ENCODE measurements at regions not wholly inside any gene's neighbourhood (a gene's known extent, or its start where the extent isn't known, plus 50 kb on each side); places are given as distances from the start of the nearest gene placed in this dataset.

GRCh38 chr3:5735896-5736295 is 548.4 kb downstream of the EDEM1 start:
- DNase-seq (ENCODE audit: low spot score) (no peak), ATAC-seq (ENCODE audit: insufficient number of reproducible peaks, low FRiP score, low read depth) (no peak)
- Histone ChIP-seq H3K27ac (no peak overlapping the region), H3K27me3 (replicated peaks; ENCODE audit: insufficient read depth) (no peaks in the 10 kb centered on the region), H3K4me1 (ENCODE audit: control insufficient read depth in 1 of 2, low read depth in 2 of 2) (no peaks in the 10 kb centered on the region), H3K36me3 (no peaks in the 10 kb centered on the region), H3K4me3 (no peak overlapping the region), H3K9me3 (no peaks in the 10 kb centered on the region)
- no peak for TF ChIP-seq CTCF (IDR thresholded peaks at IDR 0.05)

GRCh38 chr3:5739299-5739935 is 551.9 kb downstream of the EDEM1 start:
- DNase-seq (ENCODE audit: low spot score), result no peak
- no peaks in the 10 kb centered on the region for H3K9me3 ChIP-seq
- H3K4me3 ChIP-seq, result no peak overlapping the region
- no peak for ATAC-seq (ENCODE audit: insufficient number of reproducible peaks, low FRiP score, low read depth)
- H3K36me3 ChIP-seq, result no peaks in the 10 kb centered on the region
- no peak overlapping the region for H3K27ac ChIP-seq
- no peaks in the 10 kb centered on the region for H3K27me3 ChIP-seq (replicated peaks; ENCODE audit: insufficient read depth)
- TF ChIP-seq CTCF (IDR thresholded peaks at IDR 0.05), result no peak
- H3K4me1 ChIP-seq (ENCODE audit: control insufficient read depth in 1 of 2, low read depth in 2 of 2), result no peaks in the 10 kb centered on the region

- H3K27ac ChIP-seq, result no peak overlapping the region
- no peaks in the 10 kb centered on the region for H3K9me3 ChIP-seq
- ATAC-seq (ENCODE audit: insufficient number of reproducible peaks, low FRiP score, low read depth), result no peak
- H3K27me3 ChIP-seq (replicated peaks; ENCODE audit: insufficient read depth), result no peaks in the 10 kb centered on the region
- H3K36me3 ChIP-seq, result no peaks in the 10 kb centered on the region
- no peaks in the 10 kb centered on the region for H3K4me1 ChIP-seq (ENCODE audit: control insufficient read depth in 1 of 2, low read depth in 2 of 2)
- DNase-seq (ENCODE audit: low spot score), result no peak
- H3K4me3 ChIP-seq, result no peak overlapping the region
- TF ChIP-seq CTCF (IDR thresholded peaks at IDR 0.05), result no peak
Measured at GRCh38 chr3:5739949-5740348, 552.4 kb downstream of the EDEM1 start.

GRCh38 chr3:5741017-5741416 is 553.5 kb downstream of the EDEM1 start:
- no peak overlapping the region for H3K4me3 ChIP-seq
- no peak for TF ChIP-seq CTCF (IDR thresholded peaks at IDR 0.05)
- DNase-seq (ENCODE audit: low spot score) (no peak), ATAC-seq (ENCODE audit: insufficient number of reproducible peaks, low FRiP score, low read depth) (no peak)
- no peaks in the 10 kb centered on the region for H3K36me3 ChIP-seq
- no peaks in the 10 kb centered on the region for H3K27me3 ChIP-seq (replicated peaks; ENCODE audit: insufficient read depth)
- H3K9me3 ChIP-seq, result no peaks in the 10 kb centered on the region
- no peak overlapping the region for H3K27ac ChIP-seq
- no peaks in the 10 kb centered on the region for H3K4me1 ChIP-seq (ENCODE audit: control insufficient read depth in 1 of 2, low read depth in 2 of 2)

- Histone ChIP-seq H3K36me3 (no peaks in the 10 kb centered on the region), H3K4me3 (no peak overlapping the region), H3K4me1 (ENCODE audit: control insufficient read depth in 1 of 2, low read depth in 2 of 2) (no peaks in the 10 kb centered on the region), H3K9me3 (no peaks in the 10 kb centered on the region), H3K27ac (no peak overlapping the region), H3K27me3 (replicated peaks; ENCODE audit: insufficient read depth) (no peaks in the 10 kb centered on the region)
- no peak for DNase-seq (ENCODE audit: low spot score)
- TF ChIP-seq CTCF (IDR thresholded peaks at IDR 0.05), result no peak
- no peak for ATAC-seq (ENCODE audit: insufficient number of reproducible peaks, low FRiP score, low read depth)
Measured at GRCh38 chr3:5750091-5750490, 562.6 kb downstream of the EDEM1 start.
